ENCODE measurements at regions not wholly inside any gene's neighbourhood (a gene's known extent, or its start where the extent isn't known, plus 50 kb on each side); places are given as distances from the start of the nearest gene placed in this dataset.

GRCh38 chr4:175290401-175290800 is 372.2 kb downstream of the ADAM29 start:
- TF ChIP-seq, protein P1, sequence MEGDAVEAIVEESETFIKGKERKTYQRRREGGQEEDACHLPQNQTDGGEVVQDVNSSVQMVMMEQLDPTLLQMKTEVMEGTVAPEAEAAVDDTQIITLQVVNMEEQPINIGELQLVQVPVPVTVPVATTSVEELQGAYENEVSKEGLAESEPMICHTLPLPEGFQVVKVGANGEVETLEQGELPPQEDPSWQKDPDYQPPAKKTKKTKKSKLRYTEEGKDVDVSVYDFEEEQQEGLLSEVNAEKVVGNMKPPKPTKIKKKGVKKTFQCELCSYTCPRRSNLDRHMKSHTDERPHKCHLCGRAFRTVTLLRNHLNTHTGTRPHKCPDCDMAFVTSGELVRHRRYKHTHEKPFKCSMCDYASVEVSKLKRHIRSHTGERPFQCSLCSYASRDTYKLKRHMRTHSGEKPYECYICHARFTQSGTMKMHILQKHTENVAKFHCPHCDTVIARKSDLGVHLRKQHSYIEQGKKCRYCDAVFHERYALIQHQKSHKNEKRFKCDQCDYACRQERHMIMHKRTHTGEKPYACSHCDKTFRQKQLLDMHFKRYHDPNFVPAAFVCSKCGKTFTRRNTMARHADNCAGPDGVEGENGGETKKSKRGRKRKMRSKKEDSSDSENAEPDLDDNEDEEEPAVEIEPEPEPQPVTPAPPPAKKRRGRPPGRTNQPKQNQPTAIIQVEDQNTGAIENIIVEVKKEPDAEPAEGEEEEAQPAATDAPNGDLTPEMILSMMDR (conservative IDR thresholded peaks at IDR 0.05; ENCODE audit: low read depth, low read length) = no peak
- TF ChIP-seq EZH2 (IDR thresholded peaks at IDR 0.05; ENCODE audit: borderline replicate concordance, low read depth, low read length, poor library complexity, severe bottlenecking) = no peak
